ENCODE measurements at regions not wholly inside any gene's neighbourhood (a gene's known extent, or its start where the extent isn't known, plus 50 kb on each side); places are given as distances from the start of the nearest gene placed in this dataset.

DNA sequence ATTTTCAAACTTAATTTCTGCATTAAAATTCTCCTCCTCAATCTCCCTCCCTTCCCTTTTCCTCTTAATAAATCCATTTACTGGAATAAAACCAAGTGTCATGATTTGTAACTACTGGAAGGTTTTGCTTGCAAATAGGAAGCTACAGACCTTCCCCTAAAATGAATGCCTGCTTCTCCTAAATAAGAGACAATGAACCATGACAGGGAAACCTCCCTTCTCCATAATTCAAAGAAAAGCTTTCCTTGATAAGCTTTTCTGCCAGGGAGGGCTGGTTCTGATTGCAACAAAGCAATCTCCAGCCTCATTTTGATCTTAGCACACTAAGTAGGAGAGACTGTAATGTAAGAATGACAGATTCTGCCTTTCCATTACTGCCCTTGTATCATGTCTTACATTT, 111.0 kb upstream of the CDH20 start:
- in situ Hi-C loops (cut with MboI; ENCODE audit: low sequenced_read_pairs) = no loop called here

DNA sequence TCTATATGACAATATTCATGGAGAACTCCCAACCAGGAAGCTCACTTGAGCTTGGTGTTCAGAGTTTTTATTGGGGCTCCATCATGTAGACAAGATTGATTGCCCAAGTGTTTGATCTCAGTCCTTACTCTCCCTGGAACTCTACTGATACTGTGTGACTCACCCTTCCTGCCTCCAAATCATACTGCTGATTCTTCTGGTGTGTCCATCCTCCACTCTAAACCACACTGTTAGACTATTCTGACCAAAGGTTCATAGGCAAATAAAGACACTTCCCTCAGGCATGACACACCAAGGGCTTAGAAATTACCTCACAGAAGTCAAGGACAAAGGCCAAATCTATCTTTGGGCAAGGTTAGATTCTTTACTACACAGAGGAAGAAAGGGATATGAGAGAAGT, 107.9 kb upstream of the CDH20 start:
- in situ Hi-C loops (cut with MboI; ENCODE audit: low sequenced_read_pairs) = no loop called here

GRCh38 chr18:61236356-61237057, 96.7 kb upstream of the CDH20 start:
- in situ Hi-C loops (cut with MboI; ENCODE audit: low sequenced_read_pairs) = no loop called here

- in situ Hi-C loops (cut with MboI; ENCODE audit: low sequenced_read_pairs) = no loop called here
Measured at GRCh38 chr18:61237529-61237928, 95.7 kb upstream of the CDH20 start.

DNA sequence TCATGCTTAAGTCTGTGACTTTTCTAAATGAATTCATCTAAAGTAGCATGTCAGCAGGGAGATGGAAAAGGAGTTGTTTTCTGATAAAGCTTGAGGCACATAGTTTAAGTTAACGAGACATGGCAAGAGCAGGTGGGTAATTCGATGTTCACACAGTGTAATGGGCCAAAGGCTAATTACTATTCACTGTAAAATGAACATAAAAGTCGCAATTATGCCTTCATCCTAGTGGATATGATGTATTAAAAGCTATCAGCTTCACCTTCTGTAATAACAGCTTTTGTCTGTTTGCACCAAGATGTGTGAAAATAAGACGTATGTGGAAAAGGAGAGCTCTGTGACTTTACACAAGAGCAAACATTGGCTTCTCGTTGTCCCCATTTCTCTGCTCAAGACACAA, 94.2 kb upstream of the CDH20 start:
- in situ Hi-C loops (cut with MboI; ENCODE audit: low sequenced_read_pairs) = no loop called here

DNA sequence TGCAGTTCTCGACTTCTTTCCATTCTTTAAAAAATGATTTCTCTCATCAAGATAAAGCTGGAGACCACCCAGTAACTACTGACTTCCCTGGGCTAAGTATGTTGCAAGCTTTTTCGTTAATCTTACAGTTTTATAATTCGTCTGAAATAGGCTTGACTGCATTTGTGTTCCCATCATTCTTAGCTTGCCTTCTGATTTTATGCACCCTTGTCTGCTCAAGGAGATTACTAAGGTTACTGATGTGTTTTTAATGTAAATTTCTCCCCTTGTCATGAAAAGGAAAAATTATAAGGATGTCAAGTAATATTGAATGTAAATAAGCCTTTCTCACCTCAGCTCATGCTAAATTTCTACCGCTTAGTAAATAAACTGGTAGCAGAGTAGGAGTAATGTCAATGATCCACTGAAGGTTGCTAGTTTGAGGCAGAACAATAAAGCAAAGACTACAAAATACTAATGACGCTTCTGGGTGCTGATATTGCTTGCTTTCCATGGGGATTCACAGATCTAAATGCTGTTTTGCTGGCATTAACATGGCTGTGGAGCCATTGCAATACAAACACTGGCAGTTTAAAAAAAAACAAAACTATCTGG, 91.9 kb upstream of the CDH20 start:
- in situ Hi-C loops (cut with MboI; ENCODE audit: low sequenced_read_pairs) = no loop called here

- in situ Hi-C loops (cut with MboI; ENCODE audit: low sequenced_read_pairs) = no loop called here
Measured at GRCh38 chr18:61244632-61245031, 88.6 kb upstream of the CDH20 start.

GRCh38 chr18:61245276-61245675, 88.0 kb upstream of the CDH20 start:
- in situ Hi-C loops (cut with MboI; ENCODE audit: low sequenced_read_pairs) = no loop called here

DNA sequence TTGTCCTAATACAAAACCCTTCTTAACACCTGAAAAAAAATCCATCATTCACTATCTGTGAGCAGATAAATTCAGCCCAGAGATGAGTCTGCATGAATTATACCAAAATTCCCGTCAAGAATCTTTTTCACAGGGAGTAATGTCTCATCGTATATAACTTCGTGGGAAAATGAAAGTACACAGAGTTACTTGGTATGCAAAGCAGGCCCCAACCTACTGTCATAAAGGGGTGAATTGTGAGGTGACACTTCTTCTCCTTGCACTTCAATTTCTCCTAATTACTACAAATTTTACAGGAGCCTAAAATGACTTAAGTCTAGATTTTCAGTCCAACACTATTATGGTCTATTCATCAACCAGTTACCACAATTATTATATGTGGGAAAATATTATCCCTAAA, 84.6 kb upstream of the CDH20 start:
- in situ Hi-C loops (cut with MboI; ENCODE audit: low sequenced_read_pairs) = no loop called here

GRCh38 chr18:61256291-61256690, 76.9 kb upstream of the CDH20 start:
- in situ Hi-C loops (cut with MboI; ENCODE audit: low sequenced_read_pairs) = no loop called here

DNA sequence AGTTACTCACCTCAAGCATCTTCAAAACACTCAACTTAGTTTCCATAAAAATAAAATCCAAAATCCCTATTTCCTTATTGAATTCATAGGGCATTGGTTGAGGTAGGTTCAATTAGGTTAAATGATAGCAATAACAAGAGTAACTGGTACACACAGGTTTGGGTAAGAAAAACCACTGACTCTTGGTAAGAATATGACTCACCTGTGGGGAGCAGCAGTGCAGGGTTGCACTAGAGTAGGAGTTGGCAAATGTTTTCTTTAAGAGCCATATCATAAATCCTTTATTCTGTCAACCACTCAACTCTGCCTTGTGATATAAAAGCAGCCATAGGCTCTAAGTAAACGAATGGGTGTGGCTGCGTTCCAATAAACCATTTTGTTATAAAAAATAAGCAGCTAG, 71.4 kb upstream of the CDH20 start:
- in situ Hi-C loops (cut with MboI; ENCODE audit: low sequenced_read_pairs) = no loop called here

- in situ Hi-C loops (cut with MboI; ENCODE audit: low sequenced_read_pairs) = no loop called here
Measured at GRCh38 chr18:61272793-61273192, 60.4 kb upstream of the CDH20 start.

DNA sequence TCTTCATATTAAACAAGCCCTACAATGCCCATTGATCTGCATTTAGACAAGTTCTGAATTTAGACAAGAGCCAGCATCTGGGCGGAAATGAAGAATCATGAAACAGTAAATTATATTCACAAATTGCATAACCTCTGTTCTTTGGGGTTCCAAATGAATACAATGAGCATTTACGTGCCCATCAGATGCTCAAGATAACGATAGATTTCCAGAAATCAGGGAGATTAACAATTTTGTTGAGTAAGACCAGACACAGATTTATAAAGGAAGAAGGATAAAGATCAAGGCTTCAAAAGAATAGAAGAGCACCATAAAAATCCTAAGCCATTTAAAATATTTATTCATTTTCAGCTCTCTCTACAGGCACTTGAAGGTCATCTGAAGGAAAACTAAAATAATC, 59.7 kb upstream of the CDH20 start:
- in situ Hi-C loops (cut with MboI; ENCODE audit: low sequenced_read_pairs) = no loop called here

- in situ Hi-C loops (cut with MboI; ENCODE audit: low sequenced_read_pairs) = no loop called here
Measured at GRCh38 chr18:61274416-61274960, 58.7 kb upstream of the CDH20 start.

DNA sequence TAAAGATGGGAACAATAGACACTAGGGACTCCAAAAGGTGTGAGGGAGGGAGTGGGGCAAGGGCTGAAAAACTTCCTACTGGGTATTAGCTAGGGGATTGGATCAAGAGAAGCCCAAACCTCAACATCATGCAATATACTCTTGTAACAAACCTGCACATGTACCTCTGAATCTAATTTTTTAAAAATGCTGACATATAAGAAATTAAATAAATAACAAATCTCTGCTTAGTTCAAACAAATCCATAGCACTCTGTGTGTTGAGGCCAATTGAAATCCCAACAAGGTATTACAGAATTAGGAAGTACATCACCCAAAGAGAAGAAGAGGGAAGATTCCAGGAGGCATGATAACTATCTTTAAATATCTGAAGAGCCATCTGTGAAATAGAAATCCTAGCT, 55.4 kb upstream of the CDH20 start:
- in situ Hi-C loops (cut with MboI; ENCODE audit: low sequenced_read_pairs) = no loop called here

- in situ Hi-C loops (cut with MboI; ENCODE audit: low sequenced_read_pairs) = no loop called here
Measured at GRCh38 chr18:61281431-61281830, 51.8 kb upstream of the CDH20 start.

GRCh38 chr18:61282926-61283325, 50.3 kb upstream of the CDH20 start:
- in situ Hi-C loops (cut with MboI; ENCODE audit: low sequenced_read_pairs) = no loop called here

Data from HL-60/S4 (cell line).